MCF 10A (cell line): ENCODE measurements at regions not wholly inside any gene's neighbourhood (a gene's known extent, or its start where the extent isn't known, plus 50 kb on each side); places are given as distances from the start of the nearest gene placed in this dataset.

ENCODE experiments used
- BruUV-seq: library from RNA; stranded (reverse); fragments of 400-500 nt; replicated peaks from 2 replicates; lab custom pipeline; 2021; lab: Mats Ljungman, UMichigan
- CTCF ChIA-PET: fragments of 300-600 bp; sonication (Branson Sonifier 250); formaldehyde crosslinking; extraction: SDS; loops from one replicate; lab custom pipeline; 2021; ENCODE audit warnings: antibody characterized with exemption, inconsistent platforms; lab: Yijun Ruan, JAX
- POLR2A ChIA-PET: fragments of 300-600, 350-650 bp; sonication (Branson Sonifier 250); formaldehyde crosslinking; extraction: SDS; loops from one replicate; lab custom pipeline; 2020; ENCODE audit warnings: antibody characterized with exemption, inconsistent platforms; lab: Yijun Ruan, JAX
- DNase-seq: peaks from one replicate; pipeline ENCODE4 v3.0.0-alpha.2; 2018; ENCODE audit not compliant: unreplicated experiment
- H3K27ac Mint-ChIP-seq: one replicate; pipeline ENCODE4 v1.8.0; 2022; ENCODE audit warnings: mild to moderate bottlenecking, low read depth, mixed read lengths; ENCODE audit not compliant: unreplicated experiment
- H3K27me3 Mint-ChIP-seq: one replicate; pipeline ENCODE4 v1.8.0; 2022; ENCODE audit warnings: mixed read lengths; ENCODE audit not compliant: insufficient read depth, unreplicated experiment
- H3K36me3 Mint-ChIP-seq: one replicate; pipeline ENCODE4 v1.8.0; 2022; ENCODE audit warnings: mild to moderate bottlenecking, moderate library complexity, mixed read lengths; ENCODE audit not compliant: insufficient read depth, unreplicated experiment
- H3K4me1 Mint-ChIP-seq: one replicate; pipeline ENCODE4 v1.8.0; 2022; ENCODE audit warnings: mixed read lengths; ENCODE audit not compliant: insufficient read depth, unreplicated experiment
- H3K4me3 Mint-ChIP-seq: one replicate; pipeline ENCODE4 v1.8.0; 2022; ENCODE audit warnings: mild to moderate bottlenecking, moderate library complexity, mixed read lengths; ENCODE audit not compliant: unreplicated experiment
- H3K9me3 Mint-ChIP-seq: one replicate; pipeline ENCODE4 v1.8.0; 2022; ENCODE audit warnings: mixed read lengths; ENCODE audit not compliant: unreplicated experiment
- intact Hi-C: fragments of 100-400 bp; cut with micrococcal nuclease; formaldehyde crosslinking; loops from 2 replicates; pipeline ENCODE4 v1.14.1; 2022
- TF ChIP-seq, protein P1 (sequence below): fragments of 200-600 bp; IDR thresholded peaks from one replicate; pipeline ENCODE4 v1.8.0; 2022; ENCODE audit warnings: antibody characterized with exemption, mild to moderate bottlenecking; ENCODE audit not compliant: unreplicated experiment

DNA sequence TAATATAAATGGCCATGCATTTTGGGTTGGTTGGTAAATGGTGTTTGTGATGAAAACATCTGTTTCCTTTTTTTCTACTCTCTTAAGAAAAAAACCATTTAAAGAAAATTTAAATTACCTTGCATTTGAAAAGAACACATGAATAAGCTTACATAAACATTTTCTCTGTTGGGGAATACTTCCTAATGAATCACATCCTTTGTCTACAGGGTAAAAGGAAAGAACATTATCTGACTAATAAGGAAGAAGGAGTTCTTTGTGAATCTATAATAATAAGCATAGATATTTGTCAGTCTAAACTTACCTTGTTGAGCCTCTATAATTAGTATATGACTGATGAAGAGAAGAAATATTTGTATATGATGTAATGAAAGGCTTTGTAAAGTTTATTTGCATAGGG, 254.1 kb upstream of the ZNF717 start:
- Mint-ChIP-seq H3K4me1 (no peaks in the 10 kb centered on the region), H3K27ac (no peak overlapping the region)
- TF ChIP-seq, protein P1, sequence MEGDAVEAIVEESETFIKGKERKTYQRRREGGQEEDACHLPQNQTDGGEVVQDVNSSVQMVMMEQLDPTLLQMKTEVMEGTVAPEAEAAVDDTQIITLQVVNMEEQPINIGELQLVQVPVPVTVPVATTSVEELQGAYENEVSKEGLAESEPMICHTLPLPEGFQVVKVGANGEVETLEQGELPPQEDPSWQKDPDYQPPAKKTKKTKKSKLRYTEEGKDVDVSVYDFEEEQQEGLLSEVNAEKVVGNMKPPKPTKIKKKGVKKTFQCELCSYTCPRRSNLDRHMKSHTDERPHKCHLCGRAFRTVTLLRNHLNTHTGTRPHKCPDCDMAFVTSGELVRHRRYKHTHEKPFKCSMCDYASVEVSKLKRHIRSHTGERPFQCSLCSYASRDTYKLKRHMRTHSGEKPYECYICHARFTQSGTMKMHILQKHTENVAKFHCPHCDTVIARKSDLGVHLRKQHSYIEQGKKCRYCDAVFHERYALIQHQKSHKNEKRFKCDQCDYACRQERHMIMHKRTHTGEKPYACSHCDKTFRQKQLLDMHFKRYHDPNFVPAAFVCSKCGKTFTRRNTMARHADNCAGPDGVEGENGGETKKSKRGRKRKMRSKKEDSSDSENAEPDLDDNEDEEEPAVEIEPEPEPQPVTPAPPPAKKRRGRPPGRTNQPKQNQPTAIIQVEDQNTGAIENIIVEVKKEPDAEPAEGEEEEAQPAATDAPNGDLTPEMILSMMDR: no peak

DNA sequence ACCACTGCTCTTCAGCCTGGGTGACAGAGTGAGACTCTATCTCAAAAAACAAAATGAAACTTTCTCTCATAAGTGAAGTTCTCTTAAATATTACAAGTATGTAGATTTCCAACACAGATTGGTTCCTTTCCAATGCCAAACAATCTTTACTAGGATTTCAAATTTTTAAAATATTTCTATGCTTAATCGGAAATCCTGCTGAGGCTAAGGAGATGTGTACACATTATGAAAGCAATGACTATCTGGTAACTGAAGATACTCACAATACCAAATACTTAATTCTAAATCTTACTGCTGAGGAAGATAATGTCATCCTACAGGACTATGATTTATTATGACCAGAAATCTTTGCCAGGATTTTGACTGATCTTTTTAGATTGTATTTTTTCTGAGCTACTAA, 255.6 kb upstream of the ZNF717 start:
- ChIA-PET CTCF (no interaction called here), POLR2A (no interaction called here)
- Mint-ChIP-seq H3K4me1 (no peaks in the 10 kb centered on the region), H3K27me3 (no peaks in the 10 kb centered on the region), H3K4me3 (no peak overlapping the region), H3K9me3 (no peaks in the 10 kb centered on the region), H3K27ac (no peak overlapping the region), H3K36me3 (no peaks in the 10 kb centered on the region)
- intact Hi-C loops: no loop called here
- no TSS peak for BruUV-seq
- no peak for DNase-seq
- TF ChIP-seq, protein P1: no peak

More for the DNA sequence above, 254.1 kb upstream of the ZNF717 start:
- Mint-ChIP-seq H3K4me3 (no peak overlapping the region), H3K27me3 (no peaks in the 10 kb centered on the region), H3K36me3 (no peaks in the 10 kb centered on the region), H3K9me3 (peaks cover 7% of the 10 kb centered on the region)
- ChIA-PET POLR2A (no interaction called here), CTCF (no interaction called here)
- no peak for DNase-seq
- intact Hi-C loops: no loop called here
- BruUV-seq: no TSS peak

DNA sequence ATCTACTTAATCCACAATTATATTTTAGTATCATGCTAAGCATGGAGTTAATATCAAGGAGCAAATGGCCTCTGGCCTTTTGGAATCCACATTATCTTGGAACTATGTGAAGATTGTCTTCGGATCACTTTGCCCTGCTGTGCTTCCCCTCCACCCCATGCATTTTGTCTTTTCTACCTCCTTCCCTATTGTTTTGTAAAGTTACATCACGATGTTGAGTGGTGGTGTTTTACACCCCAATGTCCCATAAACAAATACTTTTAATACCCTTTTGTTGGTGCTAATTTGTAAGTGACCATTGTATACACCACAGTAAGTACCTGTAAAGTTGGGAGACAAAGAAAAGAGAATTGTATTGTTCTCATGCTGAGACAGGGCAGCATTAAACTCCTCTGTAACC, 258.4 kb upstream of the ZNF717 start:
- no TSS peak for BruUV-seq
- Mint-ChIP-seq H3K4me1 (no peaks in the 10 kb centered on the region), H3K27ac (no peak overlapping the region), H3K9me3 (no peaks in the 10 kb centered on the region), H3K27me3 (no peaks in the 10 kb centered on the region), H3K36me3 (no peaks in the 10 kb centered on the region), H3K4me3 (no peak overlapping the region)
- ChIA-PET POLR2A (no interaction called here), CTCF (interaction anchor here (0.9 to 2.5 kb wide), 4 partner anchors 19 to 225 kb away, joined by 3 to 11 read pairs (median 6); no protein-coding TSS in a partner anchor)
- TF ChIP-seq, protein P1: no peak
- intact Hi-C loops: loop anchor here (2.0 kb wide), 1 partner anchor 225 kb away; no protein-coding TSS in a partner anchor
- no peak for DNase-seq

DNA sequence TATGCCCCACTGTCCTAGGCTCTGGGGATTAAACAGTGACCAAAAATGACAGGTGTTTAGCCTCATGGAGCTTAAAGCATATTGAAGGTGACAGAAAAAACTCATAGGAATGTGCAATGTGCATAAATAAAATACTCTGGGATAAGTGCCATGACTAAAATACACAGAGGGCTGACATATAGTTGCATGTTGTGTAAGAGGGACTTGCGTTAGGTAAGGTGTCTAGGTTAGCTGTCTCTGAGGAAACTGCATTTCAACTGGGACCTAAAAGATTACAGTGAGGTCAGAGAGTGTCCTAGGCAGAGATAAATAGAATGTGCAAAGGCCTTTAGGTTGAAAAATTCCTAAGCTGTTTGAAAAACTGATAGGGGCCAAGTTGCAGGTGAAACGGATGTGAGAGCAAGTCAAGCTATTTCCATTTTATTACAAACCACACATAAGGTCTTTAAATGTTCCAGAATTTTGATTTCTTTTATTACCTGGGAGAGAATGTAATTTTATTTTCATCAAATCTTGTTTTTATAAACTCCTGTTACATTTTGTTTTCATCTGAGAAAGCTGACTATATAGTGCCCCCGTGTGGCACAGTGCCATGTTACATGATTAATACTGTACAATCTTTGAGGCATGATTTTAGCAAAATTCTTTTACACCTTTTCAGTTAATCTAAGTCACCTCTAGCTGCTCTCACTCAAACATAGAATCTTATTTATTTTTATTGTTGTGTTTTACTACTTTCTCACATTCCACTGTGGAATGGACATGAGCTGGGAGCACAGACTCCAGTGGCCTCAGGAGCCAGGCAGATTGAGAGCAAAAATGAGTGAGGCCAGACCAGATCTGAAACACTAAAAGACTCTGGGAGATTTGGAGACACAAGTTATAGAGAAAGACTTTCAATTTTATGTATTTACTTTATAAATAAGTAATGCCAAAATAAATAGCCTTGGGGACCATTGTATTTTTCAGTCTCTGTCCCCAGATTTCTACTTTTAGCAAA, 259.6 kb upstream of the ZNF717 start:
- no peaks in the 10 kb centered on the region for H3K27me3 Mint-ChIP-seq
- H3K27ac Mint-ChIP-seq: no peak overlapping the region
- H3K9me3 Mint-ChIP-seq: no peaks in the 10 kb centered on the region
- no TSS peak for BruUV-seq
- intact Hi-C loops: loop anchor here (2.0 kb wide), 1 partner anchor 226 kb away; no protein-coding TSS in a partner anchor
- peak; percentile 47 for DNase-seq
- no peaks in the 10 kb centered on the region for H3K4me1 Mint-ChIP-seq
- TF ChIP-seq, protein P1: peak; percentile 39
- CTCF ChIA-PET: interaction anchor here (0.6 to 2.5 kb wide), 24 partner anchors 9 to 597 kb away, joined by 3 to 11 read pairs (median 4); no protein-coding TSS in a partner anchor
- no peak overlapping the region for H3K4me3 Mint-ChIP-seq
- H3K36me3 Mint-ChIP-seq: no peaks in the 10 kb centered on the region
- POLR2A ChIA-PET: interaction anchor here (0.6 kb wide), 1 partner anchor 66 kb away, joined by 3 read pairs; no protein-coding TSS in a partner anchor
